GM12873 (cell line): ENCODE measurements at regions not wholly inside any gene's neighbourhood (a gene's known extent, or its start where the extent isn't known, plus 50 kb on each side); places are given as distances from the start of the nearest gene placed in this dataset.

Experiments
- CTCF ChIP-seq: IDR thresholded peaks from 2 replicates; pipeline ENCODE4 v1.5.1; 2012; ENCODE audit warnings: low read depth, mild to moderate bottlenecking, moderate library complexity, low read length, control low read depth; ENCODE audit not compliant: insufficient read depth; ENCODE audit errors: missing control alignments

GRCh38 chr17:70478902-70479301 lies 309.6 kb downstream of the KCNJ2 start:
- no peak for TF ChIP-seq CTCF

- no peak for TF ChIP-seq CTCF
Observed at GRCh38 chr17:70479779-70480178, 310.4 kb downstream of the KCNJ2 start.

GRCh38 chr17:70483624-70484023 lies 314.3 kb downstream of the KCNJ2 start:
- TF ChIP-seq CTCF = no peak

- TF ChIP-seq CTCF = no peak
Observed at GRCh38 chr17:70484050-70484449, 314.7 kb downstream of the KCNJ2 start.

- no peak for TF ChIP-seq CTCF
Observed at GRCh38 chr17:70484496-70484895, 315.2 kb downstream of the KCNJ2 start.

- TF ChIP-seq CTCF = no peak
Observed at GRCh38 chr17:70492368-70492767, 323.0 kb downstream of the KCNJ2 start.

- no peak for TF ChIP-seq CTCF
Observed at GRCh38 chr17:70493277-70493874, 324.0 kb downstream of the KCNJ2 start.

GRCh38 chr17:70498631-70499030 lies 329.3 kb downstream of the KCNJ2 start:
- TF ChIP-seq CTCF = no peak
